Stimulated activated CD4-positive, alpha-beta T cell treated with anti-CD3 and anti-CD28 coated beads, Interleukin-15, amount 100 ng/mL, for 48 hours (primary cell): ENCODE measurements at regions not wholly inside any gene's neighbourhood (a gene's known extent, or its start where the extent isn't known, plus 50 kb on each side); places are given as distances from the start of the nearest gene placed in this dataset.

Experiments used
- DNase-seq, 2 donors: peaks; one replicate each; pipeline ENCODE4 v3.0.0-alpha.2; 2020; ENCODE audit warnings: low read depth in 2 of 2

GRCh38 chr6:4620284-4621151, 155.7 kb upstream of the CDYL start:
- no peak for DNase-seq

GRCh38 chr6:4616311-4616710, 159.9 kb upstream of the CDYL start:
- DNase-seq: no peak

GRCh38 chr6:4615891-4616290, 160.3 kb upstream of the CDYL start:
- DNase-seq: no peak

- no peak for DNase-seq
These were observed 161.0 kb upstream of the CDYL start for GRCh38 chr6:4615231-4615630.

GRCh38 chr6:4614637-4615036, 161.6 kb upstream of the CDYL start:
- DNase-seq: no peak

GRCh38 chr6:4613795-4614194, 162.4 kb upstream of the CDYL start:
- DNase-seq: no peak

- DNase-seq: no peak
These were observed 162.8 kb upstream of the CDYL start for GRCh38 chr6:4613381-4613780.

GRCh38 chr6:4612636-4613171, 163.5 kb upstream of the CDYL start:
- DNase-seq: no peak

- no peak for DNase-seq
These were observed 164.6 kb upstream of the CDYL start for GRCh38 chr6:4611429-4612129.

GRCh38 chr6:4610256-4610655, 165.9 kb upstream of the CDYL start:
- no peak for DNase-seq

GRCh38 chr6:4608361-4609115, 167.7 kb upstream of the CDYL start:
- no peak for DNase-seq

GRCh38 chr6:4607793-4608192, 168.4 kb upstream of the CDYL start:
- DNase-seq: no peak

- DNase-seq: no peak
These were observed 169.1 kb upstream of the CDYL start for GRCh38 chr6:4606821-4607704.

- DNase-seq: no peak
These were observed 170.2 kb upstream of the CDYL start for GRCh38 chr6:4606016-4606415.

GRCh38 chr6:4603856-4604369, 172.3 kb upstream of the CDYL start:
- no peak for DNase-seq

GRCh38 chr6:4603291-4603690, 172.9 kb upstream of the CDYL start:
- no peak for DNase-seq

- no peak for DNase-seq
These were observed 176.3 kb upstream of the CDYL start for GRCh38 chr6:4599924-4600323.

- DNase-seq: no peak
These were observed 177.7 kb upstream of the CDYL start for GRCh38 chr6:4598384-4598995.

- DNase-seq: no peak
These were observed 182.3 kb upstream of the CDYL start for GRCh38 chr6:4593951-4594350.

- no peak for DNase-seq
These were observed 184.2 kb upstream of the CDYL start for GRCh38 chr6:4592026-4592425.

GRCh38 chr6:4591218-4591617, 185.0 kb upstream of the CDYL start:
- no peak for DNase-seq
